Colonic mucosa (tissue), 4 donors: ENCODE measurements at regions not wholly inside any gene's neighbourhood (a gene's known extent, or its start where the extent isn't known, plus 50 kb on each side); places are given as distances from the start of the nearest gene placed in this dataset.

Experiments used
- DNase-seq: peaks from one replicate; pipeline ENCODE4 v3.0.0-alpha.2; 2020
- H3K27ac ChIP-seq: fragments of 200-600 bp; one replicate; pipeline ENCODE4 v1.8.0; 2021
- H3K27me3 ChIP-seq: fragments of 200-600 bp; one replicate; pipeline ENCODE4 v1.8.0; 2021
- H3K36me3 ChIP-seq: fragments of 200-600 bp; one replicate; pipeline ENCODE4 v1.8.0; 2021
- H3K4me1 ChIP-seq: fragments of 200-600 bp; one replicate; pipeline ENCODE4 v1.8.0; 2021; ENCODE audit warnings: mild to moderate bottlenecking
- H3K4me3 ChIP-seq: fragments of 200-600 bp; one replicate; pipeline ENCODE4 v1.8.0; 2021
- H3K9ac ChIP-seq, 2 donors: one replicate each; pipeline ENCODE4 v1.7.0; 2013; ENCODE audit warnings: control low read depth in 2 of 2, low read depth in 2 of 2, low read length in 2 of 2
- H3K9me3 ChIP-seq: fragments of 200-600 bp; one replicate; pipeline ENCODE4 v1.8.0; 2021
- intact Hi-C: fragments of 100-400 bp; cut with DNase I; formaldehyde crosslinking; loops from one replicate; pipeline ENCODE4 v1.14.1; 2022
- TF ChIP-seq, protein P1 (sequence below): fragments of 200-600 bp; IDR thresholded peaks from one replicate; pipeline ENCODE4 v1.8.0; 2022; ENCODE audit warnings: antibody characterized with exemption, mild to moderate bottlenecking
- donor health status: healthy.
- donor health status: DM: no; HTN: no; CAD: no.
- donor health status: DM: no; HTN: no; CAD: no.

- Histone ChIP-seq H3K4me3 (no peak overlapping the region), H3K4me1 (no peaks in the 10 kb centered on the region), H3K36me3 (no peaks in the 10 kb centered on the region), H3K27me3 (no peaks in the 10 kb centered on the region), H3K27ac (no peak overlapping the region), H3K9me3 (no peaks in the 10 kb centered on the region), H3K9ac (no peak overlapping the region)
- intact Hi-C loops, result no loop called here
- no peak for DNase-seq
- TF ChIP-seq, protein P1, sequence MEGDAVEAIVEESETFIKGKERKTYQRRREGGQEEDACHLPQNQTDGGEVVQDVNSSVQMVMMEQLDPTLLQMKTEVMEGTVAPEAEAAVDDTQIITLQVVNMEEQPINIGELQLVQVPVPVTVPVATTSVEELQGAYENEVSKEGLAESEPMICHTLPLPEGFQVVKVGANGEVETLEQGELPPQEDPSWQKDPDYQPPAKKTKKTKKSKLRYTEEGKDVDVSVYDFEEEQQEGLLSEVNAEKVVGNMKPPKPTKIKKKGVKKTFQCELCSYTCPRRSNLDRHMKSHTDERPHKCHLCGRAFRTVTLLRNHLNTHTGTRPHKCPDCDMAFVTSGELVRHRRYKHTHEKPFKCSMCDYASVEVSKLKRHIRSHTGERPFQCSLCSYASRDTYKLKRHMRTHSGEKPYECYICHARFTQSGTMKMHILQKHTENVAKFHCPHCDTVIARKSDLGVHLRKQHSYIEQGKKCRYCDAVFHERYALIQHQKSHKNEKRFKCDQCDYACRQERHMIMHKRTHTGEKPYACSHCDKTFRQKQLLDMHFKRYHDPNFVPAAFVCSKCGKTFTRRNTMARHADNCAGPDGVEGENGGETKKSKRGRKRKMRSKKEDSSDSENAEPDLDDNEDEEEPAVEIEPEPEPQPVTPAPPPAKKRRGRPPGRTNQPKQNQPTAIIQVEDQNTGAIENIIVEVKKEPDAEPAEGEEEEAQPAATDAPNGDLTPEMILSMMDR, result no peak
Observed at GRCh38 chr4:170231377-170231776, 141.6 kb upstream of the AADAT start.

DNA sequence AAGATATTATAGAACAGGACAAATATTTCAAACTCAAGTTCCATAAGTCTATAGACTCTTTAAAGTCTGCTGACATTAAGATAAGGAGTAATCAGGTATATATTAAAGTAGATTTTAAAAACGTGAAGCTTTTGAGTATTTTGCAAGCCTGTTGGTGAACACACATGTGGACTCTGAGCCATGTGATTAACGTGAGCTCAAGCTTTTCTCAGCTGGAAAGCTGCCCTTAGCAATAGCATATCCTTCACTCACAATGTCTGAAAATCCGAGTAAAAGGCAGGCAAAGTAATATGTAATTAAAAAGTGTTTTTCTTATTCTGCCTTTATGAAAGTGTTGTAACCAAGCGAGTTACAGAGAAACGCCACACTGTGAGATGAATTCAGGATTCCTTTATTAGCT is 140.5 kb upstream of the AADAT start:
- H3K9ac ChIP-seq, result no peak overlapping the region
- H3K27ac ChIP-seq, result no peak overlapping the region
- H3K4me1 ChIP-seq, result no peaks in the 10 kb centered on the region
- intact Hi-C loops, result no loop called here
- no peaks in the 10 kb centered on the region for H3K9me3 ChIP-seq
- H3K36me3 ChIP-seq, result no peaks in the 10 kb centered on the region
- no peak for DNase-seq
- H3K4me3 ChIP-seq, result no peak overlapping the region
- TF ChIP-seq, protein P1, result no peak
- no peaks in the 10 kb centered on the region for H3K27me3 ChIP-seq

GRCh38 chr4:170229006-170229405 is 139.2 kb upstream of the AADAT start:
- Histone ChIP-seq H3K27ac (no peak overlapping the region), H3K27me3 (no peaks in the 10 kb centered on the region), H3K9ac (no peak overlapping the region), H3K4me3 (no peak overlapping the region), H3K4me1 (no peaks in the 10 kb centered on the region), H3K36me3 (no peaks in the 10 kb centered on the region), H3K9me3 (no peaks in the 10 kb centered on the region)
- TF ChIP-seq, protein P1, result no peak
- intact Hi-C loops, result no loop called here
- no peak for DNase-seq

GRCh38 chr4:170227928-170228327 is 138.2 kb upstream of the AADAT start:
- no peak for DNase-seq
- H3K9ac ChIP-seq, result no peak overlapping the region
- intact Hi-C loops, result no loop called here
- H3K27me3 ChIP-seq, result no peaks in the 10 kb centered on the region
- no peaks in the 10 kb centered on the region for H3K36me3 ChIP-seq
- H3K4me1 ChIP-seq, result no peaks in the 10 kb centered on the region
- H3K4me3 ChIP-seq, result no peak overlapping the region
- H3K9me3 ChIP-seq, result no peaks in the 10 kb centered on the region
- TF ChIP-seq, protein P1, result no peak
- H3K27ac ChIP-seq, result no peak overlapping the region

DNA sequence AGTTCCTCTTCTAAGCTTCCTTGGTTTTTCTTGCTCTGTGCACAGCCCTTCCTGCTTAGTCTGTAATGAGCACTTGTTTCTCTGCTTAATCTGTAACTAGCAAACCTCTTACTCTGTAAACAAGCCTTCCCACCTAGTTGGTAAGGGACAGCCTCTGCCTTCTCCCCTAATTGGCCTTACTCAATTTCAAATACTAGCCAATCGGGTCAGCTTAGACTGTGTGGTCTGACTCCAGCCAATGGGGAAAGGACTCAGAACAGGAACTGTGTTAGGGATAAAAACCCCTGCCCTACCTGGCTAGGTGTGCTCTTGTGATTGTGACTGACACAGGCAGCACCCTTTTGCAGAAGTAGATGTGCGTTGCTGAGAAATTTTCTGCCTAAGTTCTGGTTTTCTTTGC is 136.5 kb upstream of the AADAT start:
- Histone ChIP-seq H3K36me3 (no peaks in the 10 kb centered on the region), H3K4me3 (no peak overlapping the region), H3K9ac (no peak overlapping the region), H3K4me1 (no peaks in the 10 kb centered on the region), H3K27me3 (no peaks in the 10 kb centered on the region), H3K9me3 (no peaks in the 10 kb centered on the region), H3K27ac (no peak overlapping the region)
- no peak for DNase-seq
- TF ChIP-seq, protein P1, result no peak
- intact Hi-C loops, result no loop called here

GRCh38 chr4:170214731-170215130 is 125.0 kb upstream of the AADAT start:
- no peak for DNase-seq
- TF ChIP-seq, protein P1, result no peak
- no peak overlapping the region for H3K9ac ChIP-seq
- no peaks in the 10 kb centered on the region for H3K27me3 ChIP-seq
- H3K4me1 ChIP-seq, result no peaks in the 10 kb centered on the region
- no peak overlapping the region for H3K27ac ChIP-seq
- H3K9me3 ChIP-seq, result no peaks in the 10 kb centered on the region
- H3K36me3 ChIP-seq, result no peaks in the 10 kb centered on the region
- intact Hi-C loops, result no loop called here
- H3K4me3 ChIP-seq, result no peak overlapping the region
